HG03457 (cell line): ENCODE measurements at regions not wholly inside any gene's neighbourhood (a gene's known extent, or its start where the extent isn't known, plus 50 kb on each side); places are given as distances from the start of the nearest gene placed in this dataset.

Experiments used
- ATAC-seq: cut with Tn5 transposase; IDR thresholded peaks from one replicate; pipeline ENCODE4 v1.9.1; 2021; ENCODE audit warnings: moderate number of reproducible peaks; ENCODE audit not compliant: unreplicated experiment

DNA sequence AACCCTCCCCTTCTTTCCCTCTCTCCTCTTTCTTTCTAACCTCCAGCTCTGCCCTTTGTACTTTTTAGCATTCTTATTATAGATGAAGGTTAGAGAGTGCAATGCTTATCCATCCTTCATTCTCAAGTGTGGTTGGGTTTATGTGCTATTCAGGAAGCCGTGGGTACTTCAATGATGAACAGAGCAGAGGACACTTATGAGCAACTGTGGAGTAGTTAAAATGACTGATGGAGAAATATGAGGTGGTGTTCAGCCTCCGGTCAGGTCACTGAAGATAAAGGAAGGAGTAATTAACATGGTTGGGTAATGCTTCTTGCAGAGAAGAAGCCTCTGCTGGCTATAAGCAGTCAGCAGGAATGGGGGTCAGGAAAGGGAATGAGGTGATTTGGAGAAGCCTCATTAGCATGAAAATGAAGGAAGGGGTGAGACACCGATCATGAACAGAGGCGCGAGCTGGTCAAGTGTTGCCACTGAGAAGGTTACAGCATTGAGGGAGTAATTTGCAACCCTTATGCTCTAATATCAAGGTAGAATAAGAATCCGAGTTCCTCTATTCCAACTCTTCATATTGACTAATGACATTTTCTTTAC lies 174.7 kb downstream of the LPIN1 start:
- no peak for ATAC-seq

DNA sequence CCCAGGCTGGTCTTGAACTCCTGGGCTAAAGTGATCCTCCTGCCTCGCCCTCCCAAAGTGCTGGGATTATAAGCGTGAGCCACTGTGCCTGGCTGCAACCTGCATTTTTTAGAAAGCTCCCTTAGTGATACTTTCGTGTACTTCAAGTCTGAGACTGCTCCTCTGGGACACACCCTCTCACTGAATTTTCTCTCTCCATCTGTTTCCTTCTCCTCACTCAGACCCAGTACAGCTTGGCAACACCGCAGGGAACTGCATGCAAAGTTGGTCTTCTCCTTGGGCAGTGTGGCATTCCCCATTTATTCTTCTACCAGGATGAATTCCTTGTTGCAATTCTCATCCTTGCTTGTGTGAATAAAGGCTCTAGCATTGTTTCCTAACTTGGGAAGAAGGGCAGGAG lies 175.9 kb downstream of the LPIN1 start:
- ATAC-seq, result no peak

DNA sequence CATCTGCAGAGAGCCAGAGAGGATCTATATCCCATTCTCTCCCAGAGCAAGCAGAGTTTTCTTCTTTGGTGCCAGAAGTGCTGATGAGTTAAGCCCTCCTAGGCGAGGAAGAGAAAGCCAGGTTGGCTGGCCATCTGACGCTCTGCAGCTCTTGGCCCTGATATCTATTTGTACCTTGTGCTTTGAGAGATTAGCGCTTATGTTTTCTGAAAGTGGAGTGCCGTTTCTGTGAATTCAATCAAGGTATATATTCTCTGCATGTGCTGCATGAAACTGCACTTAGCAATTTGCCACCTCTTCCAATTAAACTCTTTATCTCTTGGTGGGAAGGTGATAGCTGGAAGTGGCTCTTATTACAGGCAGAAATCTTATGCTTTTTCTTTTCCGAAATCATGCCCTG lies 177.5 kb downstream of the LPIN1 start:
- ATAC-seq, result no peak

DNA sequence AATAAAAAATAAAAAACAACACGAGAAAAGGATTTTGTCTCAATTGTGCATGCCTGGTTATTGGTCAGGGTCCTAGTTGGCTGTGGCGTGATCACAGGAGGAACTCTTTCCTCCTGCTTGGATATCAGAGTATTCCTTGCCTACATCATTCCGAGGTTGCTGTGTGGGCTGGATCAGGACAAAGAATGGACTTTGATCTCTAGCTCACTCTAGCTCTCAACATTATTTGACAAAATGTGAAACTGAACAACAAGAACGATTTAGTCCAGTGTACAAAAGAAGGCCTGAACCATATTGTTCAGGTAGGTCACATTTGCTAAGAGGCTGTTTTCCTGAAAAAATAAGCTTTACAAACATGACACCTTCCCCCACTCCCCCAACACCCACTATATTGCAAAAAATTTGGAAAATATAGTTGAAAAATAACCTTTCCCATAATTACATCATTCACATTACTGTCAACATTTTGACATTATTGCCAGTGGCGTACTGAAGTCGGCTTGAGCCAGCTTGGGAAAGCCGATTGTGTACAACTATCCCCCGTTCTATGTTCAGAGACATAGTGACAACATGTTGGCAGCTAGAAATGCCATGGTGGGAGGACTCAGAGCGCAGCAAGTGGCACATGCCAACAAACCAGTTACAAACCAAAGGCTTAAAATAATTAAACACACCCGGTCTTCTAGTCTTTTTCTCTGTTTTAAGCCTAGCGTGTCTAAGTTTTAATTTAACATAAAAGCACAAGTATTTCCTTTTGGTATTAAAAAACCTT lies 179.0 kb downstream of the LPIN1 start:
- no peak for ATAC-seq

DNA sequence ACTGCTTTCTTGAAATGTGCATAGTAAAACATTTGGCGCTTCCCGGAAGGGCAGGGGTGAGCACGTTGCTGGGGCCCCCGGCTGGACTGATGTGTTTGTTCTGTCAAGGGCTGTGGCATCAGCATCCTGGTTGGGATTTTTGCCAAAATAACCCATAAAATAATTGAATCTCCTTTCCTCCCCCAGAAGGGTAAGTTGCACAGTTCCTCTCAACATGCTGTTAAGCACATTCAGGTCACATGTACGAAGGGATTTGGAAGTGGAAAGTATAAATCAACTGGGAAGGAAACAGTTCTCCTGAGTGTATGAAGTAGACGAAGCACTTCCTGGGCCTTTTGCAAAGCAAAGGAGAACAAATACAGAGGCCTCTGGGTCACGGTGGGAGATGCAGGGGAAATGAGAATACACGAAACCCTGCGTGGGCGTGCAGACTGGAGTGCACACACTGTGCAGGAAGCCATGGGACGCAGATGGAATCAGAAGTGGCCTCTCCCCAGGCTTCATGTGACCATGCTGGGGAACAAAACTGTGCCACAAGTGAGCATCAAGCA lies 183.9 kb downstream of the LPIN1 start:
- ATAC-seq, result no peak

DNA sequence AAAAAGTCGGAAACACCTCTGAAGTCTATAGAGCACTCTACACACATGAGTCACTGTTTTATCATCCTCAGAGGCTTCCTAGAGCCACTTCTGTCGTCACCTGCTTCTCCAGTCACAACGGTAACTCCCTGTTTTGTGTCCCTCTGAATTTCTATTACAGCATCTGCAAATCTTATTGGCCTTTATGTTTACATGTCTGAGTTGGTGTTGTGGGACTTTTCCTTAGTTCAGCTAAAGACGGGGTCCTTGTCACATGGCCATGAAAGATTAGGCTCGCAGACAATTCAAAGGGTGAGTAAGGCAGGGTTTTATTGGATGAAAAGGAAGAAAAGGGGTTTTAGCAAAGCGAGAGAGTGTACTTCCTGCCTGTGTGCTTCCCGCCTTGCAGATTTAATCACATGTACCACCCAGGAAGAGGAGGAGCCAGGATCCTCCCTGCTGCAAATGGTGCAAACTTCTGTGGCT lies 185.6 kb downstream of the LPIN1 start:
- no peak for ATAC-seq

DNA sequence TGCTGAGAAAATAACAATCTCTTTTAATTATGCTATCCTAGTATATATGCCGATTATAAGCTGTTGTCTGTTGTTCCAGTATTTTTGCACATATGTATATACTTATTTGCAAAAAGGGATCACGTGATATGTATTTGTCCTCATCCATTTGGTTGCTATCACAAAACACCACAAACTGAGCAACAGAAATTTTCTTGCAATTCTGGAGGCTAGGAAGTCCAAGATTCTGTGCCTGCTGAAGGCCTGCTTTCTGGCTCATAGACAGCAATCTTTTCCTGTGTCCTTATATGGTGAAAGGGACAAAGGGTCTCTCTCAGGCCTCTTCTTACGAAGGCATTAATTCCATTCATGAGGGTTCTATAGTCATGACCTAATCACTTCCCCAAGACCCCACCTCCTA lies 186.5 kb downstream of the LPIN1 start:
- ATAC-seq, result no peak

DNA sequence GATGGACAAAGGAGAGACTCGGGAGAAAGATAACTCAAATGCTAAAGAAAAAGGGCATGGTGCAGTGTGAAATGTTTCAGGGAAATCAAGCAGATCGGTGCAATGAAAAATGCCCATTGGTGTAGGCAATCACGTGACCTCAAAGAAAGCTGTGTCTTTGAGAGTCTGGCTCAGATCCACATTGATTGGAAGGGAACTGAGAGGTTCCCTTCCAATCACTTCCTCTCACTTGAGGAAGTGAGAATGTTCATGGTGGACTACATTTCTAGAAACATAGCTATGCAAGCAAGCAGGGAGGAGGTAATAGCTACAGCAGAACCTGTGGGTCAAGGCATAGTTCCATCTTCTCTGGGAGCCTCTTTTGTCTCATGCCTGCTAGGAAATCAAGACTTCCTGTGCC lies 187.4 kb downstream of the LPIN1 start:
- ATAC-seq, result peak; percentile 85

DNA sequence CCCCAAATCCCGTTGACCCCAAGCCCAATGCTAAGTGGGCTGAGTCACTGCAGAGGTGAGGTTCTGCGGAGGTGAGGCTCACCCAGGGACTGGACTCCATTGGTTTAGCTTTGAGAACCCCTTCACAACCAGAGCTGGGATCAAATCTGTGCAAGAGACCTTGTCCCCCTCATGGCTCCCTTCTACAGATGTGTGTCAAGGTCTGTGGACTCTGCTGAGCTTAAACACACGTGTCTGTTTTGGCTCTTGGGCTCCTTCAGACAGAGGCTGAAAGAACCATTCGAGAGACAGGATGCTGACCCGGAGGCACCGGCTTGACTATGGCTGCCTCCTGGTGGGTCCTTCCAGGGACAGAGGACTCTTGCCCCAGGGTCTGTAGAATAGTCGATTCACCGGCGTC lies 190.3 kb downstream of the LPIN1 start:
- ATAC-seq, result no peak

DNA sequence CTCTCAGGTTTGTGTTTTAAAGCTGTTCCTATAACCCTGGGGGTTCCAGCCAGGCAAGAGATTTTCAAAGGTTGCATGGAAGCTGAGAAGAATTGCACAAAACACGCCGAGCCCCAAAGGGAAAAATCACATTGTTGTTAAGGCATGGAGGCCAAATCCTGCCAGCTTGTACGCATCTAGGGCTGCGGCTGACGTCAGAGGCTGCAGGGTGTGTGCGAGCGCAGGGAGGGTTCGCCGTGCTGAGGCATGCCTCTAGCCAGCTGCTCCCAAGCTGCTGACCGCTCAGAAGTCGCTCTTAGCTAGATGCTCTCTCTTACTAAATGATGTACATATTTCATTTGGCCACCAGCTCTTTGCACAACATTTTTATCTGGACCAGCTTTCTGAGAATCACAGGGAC lies 191.8 kb downstream of the LPIN1 start:
- ATAC-seq, result no peak

DNA sequence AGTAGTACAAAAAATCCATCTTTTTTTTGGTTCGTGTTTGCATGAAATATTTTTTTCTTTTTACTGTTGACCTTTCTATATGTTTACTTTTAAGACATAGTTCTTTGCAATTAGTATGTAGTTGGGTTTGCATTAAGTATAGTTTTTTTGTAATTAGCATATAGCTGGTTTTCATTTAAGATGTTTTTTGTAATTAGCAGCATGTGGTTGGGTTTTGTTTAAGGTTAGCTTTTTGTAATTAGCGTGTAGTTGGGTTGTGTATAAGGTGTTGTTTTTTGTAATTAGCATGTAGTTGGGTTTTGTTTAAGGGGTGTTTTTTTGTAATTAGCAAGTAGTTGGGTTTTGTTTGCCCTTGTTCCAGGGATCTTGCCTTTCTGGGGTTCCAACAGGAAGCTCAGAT lies 193.1 kb downstream of the LPIN1 start:
- no peak for ATAC-seq

DNA sequence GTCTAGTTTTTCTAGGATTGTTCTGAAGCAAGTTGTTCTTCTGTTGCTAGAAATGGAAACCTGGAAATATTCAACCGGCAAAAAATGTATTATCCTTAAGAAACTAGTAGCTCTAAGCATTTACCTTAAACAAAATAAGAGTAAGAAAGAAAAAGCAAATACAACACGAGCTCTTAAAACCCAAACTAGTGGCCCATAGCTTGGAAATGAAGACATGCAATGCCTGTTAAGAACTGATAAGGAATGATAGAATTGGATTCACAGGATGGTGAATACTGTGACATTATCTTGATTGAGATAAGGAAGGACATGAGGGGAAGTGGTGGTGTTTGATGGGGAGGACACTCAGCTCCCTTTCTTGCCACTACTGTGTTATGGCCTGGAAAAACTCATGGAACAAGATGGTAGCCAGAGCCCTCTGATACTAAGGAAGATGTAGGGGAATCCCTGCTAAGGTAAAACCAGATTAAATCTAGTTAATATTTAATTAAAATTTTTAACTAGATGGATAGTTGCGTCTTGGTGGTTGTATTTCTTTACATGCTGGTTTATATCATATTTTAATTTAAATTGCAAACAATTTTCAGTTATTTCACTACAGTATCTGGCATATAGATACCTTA lies 193.8 kb downstream of the LPIN1 start:
- ATAC-seq, result no peak

DNA sequence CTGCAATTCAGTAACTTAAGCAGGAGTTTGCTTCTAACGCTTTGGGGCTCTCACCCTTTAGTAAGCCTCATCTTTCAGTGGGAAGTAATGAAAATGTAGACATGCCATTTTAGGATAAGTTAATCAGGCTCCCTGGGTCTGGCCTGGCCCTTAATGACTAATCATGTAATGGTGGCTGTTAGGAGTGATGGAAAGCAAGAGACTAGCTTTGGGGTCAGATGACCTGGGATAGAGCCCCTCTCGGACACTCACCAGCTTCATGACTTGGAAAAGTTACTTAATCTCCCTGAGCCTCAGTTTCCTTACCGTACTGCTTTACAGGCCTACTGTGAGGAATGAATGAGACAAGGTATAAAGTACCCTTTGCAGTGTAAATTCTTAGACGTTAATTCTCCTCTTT lies 194.4 kb downstream of the LPIN1 start:
- ATAC-seq, result no peak

DNA sequence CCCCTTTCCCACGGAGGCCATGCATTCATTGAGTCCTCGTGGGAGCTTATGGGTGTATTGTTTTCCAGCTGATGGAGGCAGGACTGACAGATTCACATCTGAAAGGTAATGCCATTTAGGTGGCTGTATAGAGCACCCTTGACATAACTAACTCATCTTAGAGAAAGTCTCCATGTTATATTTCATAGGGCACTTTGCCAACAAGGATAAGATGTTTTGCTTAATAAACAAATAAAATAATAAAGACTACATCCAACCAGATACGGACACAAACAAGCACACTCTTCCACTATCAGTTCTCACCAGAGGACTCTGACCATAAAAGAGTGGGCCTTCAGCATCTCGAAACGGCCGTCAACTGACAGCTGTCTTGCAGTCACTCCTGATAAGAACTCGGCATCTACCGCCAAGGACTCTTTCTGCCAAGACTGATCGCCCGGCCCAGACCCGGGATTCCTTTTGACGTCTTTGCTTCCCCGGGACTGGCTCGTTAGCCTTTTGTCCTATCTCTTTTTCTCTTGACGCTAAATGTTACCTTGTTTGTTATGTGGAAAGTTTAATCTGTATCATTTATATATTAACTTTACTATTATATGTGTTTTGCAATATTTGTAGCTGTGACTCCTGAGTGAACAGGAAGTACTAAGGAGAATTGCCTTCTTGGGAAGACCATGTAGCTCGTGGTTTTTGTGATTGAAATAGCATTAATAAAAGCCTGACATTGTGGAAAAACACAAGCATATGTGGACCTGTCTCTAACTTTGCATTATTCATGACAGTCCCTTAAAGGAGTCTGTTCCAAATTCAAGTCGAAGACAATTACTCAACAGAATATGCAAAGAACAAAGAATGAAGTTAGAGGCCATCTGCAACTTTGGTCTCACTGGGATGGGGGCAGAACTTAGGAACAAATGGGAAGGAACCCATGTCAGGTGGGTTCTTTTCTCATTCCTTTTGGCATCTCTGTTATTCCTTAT lies 195.1 kb downstream of the LPIN1 start:
- no peak for ATAC-seq

DNA sequence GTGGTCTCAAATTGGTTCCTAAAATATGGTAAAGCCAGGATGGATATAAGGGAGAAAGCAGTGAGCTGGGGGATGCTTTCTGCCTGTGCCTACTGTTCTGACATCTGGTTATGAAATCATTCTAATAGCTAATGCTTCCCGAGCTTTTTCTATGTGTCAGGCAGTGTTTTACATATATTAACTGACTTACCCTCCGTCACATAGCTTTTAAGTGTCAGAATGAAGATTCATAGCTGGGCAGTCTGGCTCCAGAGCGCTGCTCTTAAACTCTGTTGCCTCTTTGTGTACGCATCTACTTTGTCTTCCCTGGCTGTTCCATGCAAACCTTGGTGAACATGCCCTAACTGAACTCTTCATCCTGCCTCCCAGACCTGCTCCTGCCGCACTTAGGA lies 195.7 kb downstream of the LPIN1 start:
- ATAC-seq, result no peak

DNA sequence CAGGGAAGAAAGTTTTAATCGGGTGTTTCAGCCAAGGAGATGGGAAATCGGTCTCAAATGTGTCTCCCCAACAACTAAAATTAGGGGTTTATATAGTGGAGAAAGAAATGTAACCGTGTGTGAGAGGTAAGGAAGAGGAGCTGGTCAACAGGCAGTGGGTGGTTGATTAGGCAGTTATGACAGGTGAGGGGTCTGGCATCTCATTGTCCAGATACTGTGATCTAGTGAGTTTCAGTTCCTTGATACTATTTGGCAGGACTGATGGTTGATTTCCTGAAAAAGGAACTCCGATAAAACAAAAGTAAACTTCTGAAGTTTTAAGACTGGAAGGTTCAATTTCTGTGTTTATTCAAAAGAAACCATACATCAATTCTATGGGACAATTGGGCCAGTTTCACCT lies 197.9 kb downstream of the LPIN1 start:
- ATAC-seq, result no peak

DNA sequence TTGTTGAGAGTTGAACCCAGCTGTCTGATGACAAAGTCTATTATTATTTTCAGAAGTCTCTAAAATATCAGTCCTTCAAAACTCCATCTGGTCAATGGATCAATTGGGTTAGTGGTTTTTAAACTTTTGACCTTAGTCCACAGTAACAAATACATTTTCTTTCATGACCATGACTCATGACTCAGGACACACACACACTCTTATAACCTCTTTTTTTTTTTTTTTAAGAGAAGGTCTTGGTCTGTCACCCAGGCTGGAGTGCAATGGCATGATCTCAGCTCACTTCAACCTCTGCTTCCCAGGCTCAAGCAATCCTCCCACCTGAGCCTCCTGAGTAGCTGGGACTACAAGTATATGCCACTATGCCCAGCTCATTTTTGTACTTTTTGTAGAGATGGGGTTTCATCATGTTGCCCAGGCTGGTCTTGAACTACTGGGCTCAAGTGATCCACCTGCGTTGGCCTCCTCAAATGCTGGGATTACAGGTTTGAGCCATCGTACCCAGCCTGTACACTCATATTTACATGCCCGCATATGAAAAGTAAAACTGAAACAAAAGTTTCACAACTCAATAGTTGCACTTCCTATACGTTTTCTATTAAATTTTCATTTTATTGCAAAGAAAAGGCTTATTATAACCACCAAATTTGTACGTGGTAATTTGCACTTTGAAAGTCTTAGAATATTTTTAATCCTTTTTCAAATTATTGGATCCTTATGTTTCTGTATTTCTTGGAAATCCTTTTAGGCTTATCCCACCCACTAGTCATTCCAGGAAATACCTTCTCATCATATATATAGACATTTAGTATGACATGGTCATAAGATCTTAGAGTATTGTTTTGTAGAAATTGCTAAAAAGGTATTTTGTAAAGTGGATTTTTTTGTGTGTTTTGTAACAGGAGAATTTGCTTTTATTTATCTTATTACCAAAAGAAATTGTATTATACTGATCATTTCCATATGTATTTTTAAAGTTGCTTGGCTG lies 199.0 kb downstream of the LPIN1 start:
- peak; percentile 89 for ATAC-seq

DNA sequence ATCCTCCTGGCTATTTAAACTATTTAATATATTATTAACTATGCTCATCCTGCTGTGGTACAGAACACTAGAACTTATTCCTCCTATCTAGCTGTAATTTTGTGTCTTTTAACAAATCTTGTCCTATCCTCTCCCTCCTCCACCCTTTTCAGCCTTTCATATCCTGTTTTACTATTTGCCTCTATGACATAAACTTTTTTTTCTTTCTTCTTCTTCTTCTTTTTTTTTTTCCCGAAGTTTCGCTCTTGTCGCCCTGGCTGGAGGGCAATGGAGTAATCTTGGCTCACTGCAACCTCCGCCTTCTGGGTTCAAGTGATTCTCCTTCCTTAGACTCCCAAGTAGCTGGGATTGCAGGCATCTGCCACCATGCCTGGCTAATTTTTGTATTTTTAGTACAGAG lies 201.5 kb downstream of the LPIN1 start:
- ATAC-seq, result no peak

DNA sequence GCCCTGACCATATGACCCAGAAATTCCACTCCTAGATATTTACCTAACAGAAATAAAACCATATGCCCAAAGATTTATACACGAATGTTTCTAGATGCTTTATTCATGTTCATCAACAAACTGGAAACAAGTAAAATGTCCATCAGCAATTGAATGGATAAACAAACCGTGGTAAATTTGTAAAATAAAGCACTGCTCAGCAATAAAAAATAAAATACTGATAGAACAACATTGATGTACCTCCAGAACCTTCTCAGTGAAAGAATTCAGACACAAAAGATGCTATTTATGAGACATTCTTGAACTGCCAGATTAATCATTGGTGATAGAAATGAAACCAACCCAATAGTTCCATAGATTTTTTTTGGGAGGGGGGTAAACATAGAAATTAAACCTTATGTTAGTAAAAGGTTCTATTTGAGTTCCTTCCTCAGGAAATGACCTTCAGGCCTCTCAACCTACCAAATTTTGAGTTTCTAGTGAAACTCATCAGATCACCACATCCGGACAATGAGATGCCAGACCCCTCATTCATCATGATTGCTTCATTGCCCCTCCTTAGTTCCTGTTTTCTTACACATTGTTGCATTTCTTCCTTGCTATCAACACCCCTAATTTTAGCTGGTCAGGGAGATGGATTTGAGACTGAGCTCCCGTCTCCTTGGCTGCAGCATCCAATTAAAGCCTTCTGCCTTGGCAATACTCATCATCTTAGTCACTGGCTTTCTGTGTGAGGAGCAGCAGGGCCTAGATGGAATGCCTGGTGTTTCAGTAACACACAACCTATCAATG lies 203.5 kb downstream of the LPIN1 start:
- no peak for ATAC-seq
